Immature natural killer cell (primary cell): ENCODE measurements at regions not wholly inside any gene's neighbourhood (a gene's known extent, or its start where the extent isn't known, plus 50 kb on each side); places are given as distances from the start of the nearest gene placed in this dataset.

ENCODE experiments used
- DNase-seq, 3 donors: peaks; one replicate each; pipeline ENCODE4 v3.0.0; 2022; ENCODE audit warnings: mixed read lengths in 1 of 3
- H3K27ac Mint-ChIP-seq, 6 donors: one replicate each; pipeline ENCODE4 v1.8.0; 2020; ENCODE audit warnings: mixed read lengths in 6 of 6, mild to moderate bottlenecking in 5 of 6, inconsistent platforms in 4 of 6, moderate library complexity in 3 of 6
- H3K27me3 Mint-ChIP-seq, 3 donors: one replicate each; pipeline ENCODE4 v1.8.0; 2020 to 2021; ENCODE audit warnings: low read depth in 3 of 3, mild to moderate bottlenecking in 3 of 3, mixed read lengths in 3 of 3, moderate library complexity in 3 of 3, inconsistent platforms in 1 of 3
- H3K36me3 Mint-ChIP-seq, 3 donors: one replicate each; pipeline ENCODE4 v1.8.0; 2020; ENCODE audit warnings: mixed read lengths in 3 of 3, inconsistent platforms in 2 of 3, mild to moderate bottlenecking in 2 of 3
- H3K4me1 Mint-ChIP-seq, 2 donors: one replicate each; pipeline ENCODE4 v1.8.0; 2020; ENCODE audit warnings: inconsistent platforms in 2 of 2, mild to moderate bottlenecking in 2 of 2, mixed read lengths in 2 of 2, moderate library complexity in 1 of 2
- H3K4me3 Mint-ChIP-seq, 5 donors: one replicate each; pipeline ENCODE4 v1.8.0; 2020; ENCODE audit warnings: mild to moderate bottlenecking in 5 of 5, mixed read lengths in 5 of 5, inconsistent platforms in 3 of 5, moderate library complexity in 3 of 5
- H3K9me3 Mint-ChIP-seq, 6 donors: one replicate each; pipeline ENCODE4 v1.8.0; 2020; ENCODE audit warnings: mild to moderate bottlenecking in 6 of 6, mixed read lengths in 6 of 6, inconsistent platforms in 4 of 6, moderate library complexity in 3 of 6

DNA sequence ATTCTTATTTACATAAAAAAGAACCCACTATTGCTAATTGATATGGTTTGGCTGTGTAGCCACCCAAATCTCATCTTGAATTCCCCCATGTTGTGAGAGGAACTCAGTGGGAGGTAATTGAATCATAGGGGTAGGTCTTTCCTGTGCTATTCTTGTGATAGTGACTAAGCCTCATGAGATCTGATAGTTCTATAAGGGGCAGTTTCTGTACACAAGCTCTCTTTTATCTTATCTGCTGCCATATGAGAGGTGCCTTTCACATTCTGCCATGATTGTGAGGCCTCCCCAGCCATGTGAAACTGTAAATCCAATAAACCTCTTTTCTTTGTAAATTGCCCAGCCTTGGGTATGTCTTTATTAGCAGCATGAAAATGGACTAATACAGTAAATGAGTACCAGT is 58.2 kb upstream of the PRR16 start:
- Mint-ChIP-seq H3K4me3 (no peak overlapping the region), H3K27ac (no peak overlapping the region), H3K27me3 (peaks cover 0 to 4% (median 0%) of the 10 kb centered on the region in 3 donors), H3K4me1 (no peaks in the 10 kb centered on the region), H3K36me3 (no peaks in the 10 kb centered on the region), H3K9me3 (peaks cover 5 to 20% (median 13%) of the 10 kb centered on the region in 6 donors)
- no peak for DNase-seq

DNA sequence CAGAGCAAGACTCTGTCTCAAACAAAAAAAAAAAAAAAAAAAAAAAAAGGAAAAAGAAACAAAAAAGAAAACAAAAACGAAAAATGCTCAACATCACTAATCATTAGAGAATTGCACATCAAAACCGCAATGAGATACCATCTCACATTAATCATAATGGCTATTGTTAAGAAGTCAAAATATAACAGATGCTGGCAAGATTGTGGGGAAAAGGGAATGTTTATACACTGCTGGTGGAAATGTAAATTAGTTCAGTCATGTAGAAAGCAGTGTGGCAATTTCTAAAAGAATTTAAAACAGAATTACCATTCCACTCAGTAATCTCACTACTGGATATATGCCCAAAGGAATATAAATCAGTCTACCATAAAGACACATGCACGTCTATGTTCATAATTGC is 50.4 kb upstream of the PRR16 start:
- no peaks in the 10 kb centered on the region for H3K4me1 Mint-ChIP-seq
- H3K36me3 Mint-ChIP-seq, result peaks cover 0 to 3% (median 0%) of the 10 kb centered on the region in 3 donors
- no peak overlapping the region for H3K27ac Mint-ChIP-seq
- H3K4me3 Mint-ChIP-seq, result no peak overlapping the region
- DNase-seq, result no peak
- peaks cover 0 to 2% (median 0%) of the 10 kb centered on the region in 3 donors for H3K27me3 Mint-ChIP-seq
- peaks cover 2 to 15% (median 8%) of the 10 kb centered on the region in 6 donors for H3K9me3 Mint-ChIP-seq
